ENCODE measurements at regions not wholly inside any gene's neighbourhood (a gene's known extent, or its start where the extent isn't known, plus 50 kb on each side); places are given as distances from the start of the nearest gene placed in this dataset.

- TF ChIP-seq CTCF (IDR thresholded peaks at IDR 0.05; ENCODE audit: control extremely low read depth, extremely low read depth) = no peak
- H3K4me3 ChIP-seq = no peak overlapping the region
- 87 to 88% methylated on average over 11 of the region's 11 CpGs for WGBS, 2 donors
- ATAC-seq (ENCODE audit: insufficient read depth, low FRiP score) (no peak), DNase-seq (no peak)
- no peak overlapping the region for H3K27ac ChIP-seq (ENCODE audit: low read depth in 1 of 2, low read length in 1 of 2)
- no peaks in the 10 kb centered on the region for H3K36me3 ChIP-seq (ENCODE audit: control insufficient read depth in 4 of 4, insufficient read depth in 4 of 4, low read length in 4 of 4)
- no peaks in the 10 kb centered on the region for H3K9me3 ChIP-seq (ENCODE audit: control insufficient read depth in 4 of 4, insufficient read depth in 3 of 4, low read length in 3 of 4)
- peaks cover 0 to 3% (median 0%) of the 10 kb centered on the region in 5 donors for H3K4me1 ChIP-seq (ENCODE audit: control insufficient read depth in 5 of 5, insufficient read depth in 5 of 5, low read length in 5 of 5)
- H3K27me3 ChIP-seq (ENCODE audit: control insufficient read depth in 3 of 3, insufficient read depth in 3 of 3, low read length in 2 of 3) = peaks cover 0 to 18% (median 2%) of the 10 kb centered on the region in 3 donors
- no peak overlapping the region for H3K9ac ChIP-seq (ENCODE audit: insufficient read depth in 1 of 2, low read length in 2 of 2)
Measured at GRCh38 chr12:131610891-131611290, 100.0 kb upstream of the SFSWAP start.

GRCh38 chr12:131611416-131612091 is 99.3 kb upstream of the SFSWAP start:
- Histone ChIP-seq H3K9me3 (ENCODE audit: control insufficient read depth in 4 of 4, insufficient read depth in 3 of 4, low read length in 3 of 4) (no peaks in the 10 kb centered on the region), H3K36me3 (ENCODE audit: control insufficient read depth in 4 of 4, insufficient read depth in 4 of 4, low read length in 4 of 4) (no peaks in the 10 kb centered on the region), H3K4me1 (ENCODE audit: control insufficient read depth in 5 of 5, insufficient read depth in 5 of 5, low read length in 5 of 5) (peaks cover 0 to 3% (median 0%) of the 10 kb centered on the region in 5 donors), H3K4me3 (no peak overlapping the region), H3K27me3 (ENCODE audit: control insufficient read depth in 3 of 3, insufficient read depth in 3 of 3, low read length in 2 of 3) (peaks cover 0 to 19% (median 2%) of the 10 kb centered on the region in 3 donors), H3K9ac (ENCODE audit: insufficient read depth in 1 of 2, low read length in 2 of 2) (no peak overlapping the region), H3K27ac (ENCODE audit: low read depth in 1 of 2, low read length in 1 of 2) (no peak overlapping the region)
- DNase-seq (no peak), ATAC-seq (ENCODE audit: insufficient read depth, low FRiP score) (no peak)
- WGBS, 2 donors = 88 to 96% methylated on average over 22 of the region's 22 CpGs
- TF ChIP-seq CTCF (IDR thresholded peaks at IDR 0.05; ENCODE audit: control extremely low read depth, extremely low read depth) = no peak

GRCh38 chr12:131612092-131612755 is 98.7 kb upstream of the SFSWAP start:
- Histone ChIP-seq H3K9ac (ENCODE audit: insufficient read depth in 1 of 2, low read length in 2 of 2) (no peak overlapping the region), H3K4me1 (ENCODE audit: control insufficient read depth in 5 of 5, insufficient read depth in 5 of 5, low read length in 5 of 5) (peaks cover 0 to 3% (median 0%) of the 10 kb centered on the region in 5 donors), H3K27ac (ENCODE audit: low read depth in 1 of 2, low read length in 1 of 2) (no peak overlapping the region), H3K27me3 (ENCODE audit: control insufficient read depth in 3 of 3, insufficient read depth in 3 of 3, low read length in 2 of 3) (peaks cover 0 to 15% (median 2%) of the 10 kb centered on the region in 3 donors), H3K9me3 (ENCODE audit: control insufficient read depth in 4 of 4, insufficient read depth in 3 of 4, low read length in 3 of 4) (no peaks in the 10 kb centered on the region), H3K4me3 (no peak overlapping the region), H3K36me3 (ENCODE audit: control insufficient read depth in 4 of 4, insufficient read depth in 4 of 4, low read length in 4 of 4) (no peaks in the 10 kb centered on the region)
- 85 to 92% methylated on average over 21 of the region's 21 CpGs for WGBS, 2 donors
- no peak for ATAC-seq (ENCODE audit: insufficient read depth, low FRiP score)
- no peak for TF ChIP-seq CTCF (IDR thresholded peaks at IDR 0.05; ENCODE audit: control extremely low read depth, extremely low read depth)
- DNase-seq = no peak
